ENCODE measurements at regions not wholly inside any gene's neighbourhood (a gene's known extent, or its start where the extent isn't known, plus 50 kb on each side); places are given as distances from the start of the nearest gene placed in this dataset.
"Not testable (repeated sequence)": the region's sequence is repeated elsewhere in the genome, so short reads cannot be mapped to it uniquely, and the experiment has no call there.

GRCh38 chr5:175335691-175336090 lies 108.3 kb downstream of the DRD1 start:
- no peak for FAIRE-seq
- POLR2A ChIA-PET, result no interaction called here
- CTCF ChIA-PET, result interaction anchor here (0.9 to 1.6 kb wide), 2 partner anchors 18 to 20 kb away, joined by 3 to 4 read pairs; no protein-coding TSS in a partner anchor

DNA sequence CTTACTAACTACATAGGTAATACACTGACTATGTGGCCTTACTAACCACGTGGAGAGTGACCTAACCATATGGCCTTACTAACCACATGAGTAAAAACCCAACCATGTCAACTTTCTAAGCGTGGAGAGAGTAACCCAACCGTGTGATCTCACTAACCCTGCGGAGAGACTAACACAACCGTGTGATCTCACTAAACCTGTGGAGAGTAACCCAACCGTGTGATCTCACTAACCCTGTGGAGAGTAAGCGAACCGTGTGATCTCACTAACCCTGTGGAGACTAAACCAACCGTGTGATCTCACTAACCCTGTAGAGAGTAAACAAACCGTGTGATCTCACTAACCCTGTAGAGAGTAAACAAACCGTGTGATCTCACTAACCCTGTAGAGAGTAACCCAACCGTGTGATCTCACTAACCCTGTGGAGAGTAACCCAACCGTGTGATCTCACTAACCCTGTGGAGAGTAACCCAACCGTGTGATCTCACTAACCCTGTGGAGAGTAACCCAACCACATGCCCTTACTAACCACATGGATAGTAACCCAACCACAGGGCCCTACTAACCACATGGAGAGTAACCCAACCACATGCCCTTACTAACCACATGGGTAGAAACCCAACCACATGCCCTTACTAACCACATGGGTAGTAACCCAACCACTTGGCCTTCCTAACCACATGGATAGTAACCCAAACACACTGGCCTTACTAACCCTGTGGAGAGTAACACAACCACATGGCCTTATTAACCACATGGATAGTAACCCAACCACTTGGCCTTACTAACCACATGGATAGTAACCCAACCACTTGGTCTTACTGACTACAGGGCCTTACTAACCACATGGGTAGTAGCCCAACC lies 112.6 kb downstream of the DRD1 start:
- WGBS (ENCODE audit: missing lambda C conversion rate), result 42% methylated on average over 14 of the region's 14 CpGs
- POLR2A ChIA-PET; H3K27ac ChIP-seq; ATAC-seq; H3K4me2 ChIP-seq; H3K4me3 ChIP-seq; CTCF ChIA-PET; DNase-seq (ENCODE audit: low read depth in 1 of 2, low spot score in 1 of 2); FAIRE-seq; H3K9me3 ChIP-seq; H3K4me1 ChIP-seq: not testable (repeated sequence)

More at GRCh38 chr5:175335691-175336090, 108.3 kb downstream of the DRD1 start:
- no peaks in the 10 kb centered on the region for H3K4me1 ChIP-seq
- WGBS (ENCODE audit: missing lambda C conversion rate), result 46% methylated on average over 5 of the region's 5 CpGs
- H3K9me3 ChIP-seq, result no peaks in the 10 kb centered on the region
- H3K27ac ChIP-seq, result no peak overlapping the region
- no peak overlapping the region for H3K4me2 ChIP-seq
- no peak for ATAC-seq
- TF ChIP-seq NR3C1 (IDR thresholded peaks at IDR 0.05) (no peak), KDM5A (IDR thresholded peaks at IDR 0.05) (no peak)
- no peak for DNase-seq (ENCODE audit: low read depth in 1 of 2, low spot score in 1 of 2)
- no peak overlapping the region for H3K4me3 ChIP-seq

GRCh38 chr5:175329976-175330375 lies 114.0 kb downstream of the DRD1 start:
- no peak for TF ChIP-seq EP300 (IDR thresholded peaks at IDR 0.05)
- TF ChIP-seq RNF2 (IDR thresholded peaks at IDR 0.05; ENCODE audit: borderline replicate concordance, low read depth), result no peak
- no peak for TF ChIP-seq MYC (IDR thresholded peaks at IDR 0.05; ENCODE audit: borderline replicate concordance, low read length)
- no peak for TF ChIP-seq JUN (IDR thresholded peaks at IDR 0.05)
- TF ChIP-seq HOXB5 (CRISPR knock-in tag; IDR thresholded peaks at IDR 0.05), result no peak
- TF ChIP-seq RCOR1 (IDR thresholded peaks at IDR 0.05; ENCODE audit: low read depth, low read length), result no peak
- TF ChIP-seq KDM5A (IDR thresholded peaks at IDR 0.05), result no peak
- TF ChIP-seq POLR2AphosphoS2 (conservative IDR thresholded peaks at IDR 0.05; ENCODE audit: low read length), result no peak
- TF ChIP-seq EHMT2 (IDR thresholded peaks at IDR 0.05; ENCODE audit: low read depth), result no peak
- TF ChIP-seq NFE2L2 (conservative IDR thresholded peaks at IDR 0.05; ENCODE audit: low read length), result no peak
- TF ChIP-seq ZNF302 (CRISPR knock-in tag; IDR thresholded peaks at IDR 0.05), result no peak
- TF ChIP-seq TP53 (CRISPR knock-in tag; IDR thresholded peaks at IDR 0.05), result no peak
- no peak for TF ChIP-seq CEBPB (IDR thresholded peaks at IDR 0.05)
- TF ChIP-seq FOSB (CRISPR knock-in tag; IDR thresholded peaks at IDR 0.05), result no peak
- TF ChIP-seq SREBF2 (IDR thresholded peaks at IDR 0.05), result no peak
- TF ChIP-seq, protein P1, sequence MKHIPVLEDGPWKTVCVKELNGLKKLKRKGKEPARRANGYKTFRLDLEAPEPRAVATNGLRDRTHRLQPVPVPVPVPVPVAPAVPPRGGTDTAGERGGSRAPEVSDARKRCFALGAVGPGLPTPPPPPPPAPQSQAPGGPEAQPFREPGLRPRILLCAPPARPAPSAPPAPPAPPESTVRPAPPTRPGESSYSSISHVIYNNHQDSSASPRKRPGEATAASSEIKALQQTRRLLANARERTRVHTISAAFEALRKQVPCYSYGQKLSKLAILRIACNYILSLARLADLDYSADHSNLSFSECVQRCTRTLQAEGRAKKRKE (CRISPR knock-in tag; IDR thresholded peaks at IDR 0.05; ENCODE audit: low read depth), result no peak
- TF ChIP-seq GATA3 (IDR thresholded peaks at IDR 0.05; ENCODE audit: borderline replicate concordance), result no peak
- TF ChIP-seq CBX2 (IDR thresholded peaks at IDR 0.05; ENCODE audit: borderline replicate concordance, low read depth), result no peak
- DNase-seq (ENCODE audit: low read depth in 1 of 2, low spot score in 1 of 2) (no peak), FAIRE-seq (no peak), ATAC-seq (no peak)
- no peak overlapping the region for H3K4me2 ChIP-seq
- H3K4me1 ChIP-seq, result peaks cover 12% of the 10 kb centered on the region; the same call in 2 of the 3 replicates
- H3K27ac ChIP-seq, result no peak overlapping the region
- WGBS (ENCODE audit: missing lambda C conversion rate), result 66% methylated on average over 6 of the region's 6 CpGs
- ChIA-PET POLR2A (no interaction called here), CTCF (interaction anchor here (1.2 kb wide), 1 partner anchor 394 kb away, joined by 4 read pairs; no protein-coding TSS in a partner anchor)
- no peaks in the 10 kb centered on the region for H3K9me3 ChIP-seq
- no peak overlapping the region for H3K4me3 ChIP-seq

DNA sequence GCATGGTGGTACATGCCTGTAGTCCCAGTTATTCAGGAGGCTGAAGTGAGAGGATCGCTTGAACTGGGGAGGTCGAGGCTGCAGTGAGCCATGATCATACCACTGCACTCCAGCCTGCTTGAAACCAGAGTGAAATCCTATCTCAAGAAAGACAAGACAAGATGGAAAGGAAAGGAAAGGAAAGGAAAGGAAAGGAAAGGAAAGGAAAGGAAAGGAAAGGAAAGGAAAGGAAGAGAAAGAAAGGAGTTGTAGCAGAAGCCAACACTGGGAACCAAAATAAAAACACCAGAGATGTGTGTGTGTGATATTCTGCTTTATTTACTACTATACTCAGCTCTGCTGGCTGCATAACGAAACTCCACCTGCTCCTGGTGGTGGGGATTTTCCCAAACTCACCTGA lies 115.3 kb downstream of the DRD1 start:
- H3K4me2 ChIP-seq, result no peak overlapping the region
- TF ChIP-seq RAD21 (conservative IDR thresholded peaks at IDR 0.05 in 1 of 2, IDR thresholded peaks at IDR 0.05 in 1 of 2) (no peak), E2F6 (IDR thresholded peaks at IDR 0.05; ENCODE audit: borderline replicate concordance, low read depth) (no peak), CTCF (IDR thresholded peaks at IDR 0.05) (no peak), ZFP36 (IDR thresholded peaks at IDR 0.05; ENCODE audit: borderline replicate concordance, partially characterized antibody) (no peak), GATA3 (IDR thresholded peaks at IDR 0.05; ENCODE audit: borderline replicate concordance) (no peak), RNF2 (IDR thresholded peaks at IDR 0.05; ENCODE audit: borderline replicate concordance, low read depth) (no peak)
- TF ChIP-seq, protein P2, sequence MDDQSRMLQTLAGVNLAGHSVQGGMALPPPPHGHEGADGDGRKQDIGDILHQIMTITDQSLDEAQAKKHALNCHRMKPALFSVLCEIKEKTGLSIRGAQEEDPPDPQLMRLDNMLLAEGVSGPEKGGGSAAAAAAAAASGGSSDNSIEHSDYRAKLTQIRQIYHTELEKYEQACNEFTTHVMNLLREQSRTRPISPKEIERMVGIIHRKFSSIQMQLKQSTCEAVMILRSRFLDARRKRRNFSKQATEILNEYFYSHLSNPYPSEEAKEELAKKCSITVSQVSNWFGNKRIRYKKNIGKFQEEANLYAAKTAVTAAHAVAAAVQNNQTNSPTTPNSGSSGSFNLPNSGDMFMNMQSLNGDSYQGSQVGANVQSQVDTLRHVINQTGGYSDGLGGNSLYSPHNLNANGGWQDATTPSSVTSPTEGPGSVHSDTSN (IDR thresholded peaks at IDR 0.05), result no peak
- 45% methylated on average over 3 of the region's 3 CpGs for whole genome bisulfite sequencing (ENCODE audit: missing lambda C conversion rate)
- ATAC-seq (no peak), FAIRE-seq (no peak), DNase-seq (ENCODE audit: low read depth in 1 of 2, low spot score in 1 of 2) (no peak)
- ChIA-PET CTCF (no interaction called here), POLR2A (no interaction called here)
- no peaks in the 10 kb centered on the region for H3K9me3 ChIP-seq
- H3K4me1 ChIP-seq, result peaks cover 12% of the 10 kb centered on the region; the same call in 2 of the 3 replicates
- no peak overlapping the region for H3K4me3 ChIP-seq
- H3K27ac ChIP-seq, result no peak overlapping the region

Measured in A549 (cell line).